Fibroblast of skin of left biceps (primary cell): ENCODE measurements at regions not wholly inside any gene's neighbourhood (a gene's known extent, or its start where the extent isn't known, plus 50 kb on each side); places are given as distances from the start of the nearest gene placed in this dataset.
A peak's percentile ranks its signal among the peaks of the same experiment; 100 is the strongest.

Experiments used
- DNase-seq, 2 experiments: peaks; one replicate each; pipeline ENCODE4 v3.0.0-alpha.2; 2013; ENCODE audit warnings: low read depth in 2 of 2

- peak in 1 of 2 experiments; percentile 56 for DNase-seq
These were observed 109.1 kb upstream of the TNS3 start for GRCh38 chr7:47690902-47691558.

DNA sequence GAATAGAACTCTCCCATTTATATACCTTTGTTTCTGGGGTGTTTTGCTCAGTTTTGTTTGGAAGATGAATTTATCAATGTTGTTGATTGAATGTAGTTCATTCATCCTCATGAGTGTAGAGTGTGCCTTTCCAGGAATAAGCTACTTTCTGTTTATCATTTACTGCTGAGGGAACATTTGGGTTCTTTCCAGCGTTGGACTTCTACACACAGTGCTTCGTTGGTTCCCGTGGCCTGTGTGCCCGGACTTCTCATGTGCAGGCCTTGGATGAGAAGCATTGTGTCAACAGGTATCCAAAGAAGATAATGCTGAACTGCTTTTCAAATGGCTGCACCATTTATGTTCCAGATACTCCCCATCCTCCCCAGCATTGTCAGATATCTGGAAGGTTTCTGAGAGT, 107.6 kb upstream of the TNS3 start:
- DNase-seq: no peak

- no peak for DNase-seq
These were observed 106.6 kb upstream of the TNS3 start for GRCh38 chr7:47688311-47689100.

DNA sequence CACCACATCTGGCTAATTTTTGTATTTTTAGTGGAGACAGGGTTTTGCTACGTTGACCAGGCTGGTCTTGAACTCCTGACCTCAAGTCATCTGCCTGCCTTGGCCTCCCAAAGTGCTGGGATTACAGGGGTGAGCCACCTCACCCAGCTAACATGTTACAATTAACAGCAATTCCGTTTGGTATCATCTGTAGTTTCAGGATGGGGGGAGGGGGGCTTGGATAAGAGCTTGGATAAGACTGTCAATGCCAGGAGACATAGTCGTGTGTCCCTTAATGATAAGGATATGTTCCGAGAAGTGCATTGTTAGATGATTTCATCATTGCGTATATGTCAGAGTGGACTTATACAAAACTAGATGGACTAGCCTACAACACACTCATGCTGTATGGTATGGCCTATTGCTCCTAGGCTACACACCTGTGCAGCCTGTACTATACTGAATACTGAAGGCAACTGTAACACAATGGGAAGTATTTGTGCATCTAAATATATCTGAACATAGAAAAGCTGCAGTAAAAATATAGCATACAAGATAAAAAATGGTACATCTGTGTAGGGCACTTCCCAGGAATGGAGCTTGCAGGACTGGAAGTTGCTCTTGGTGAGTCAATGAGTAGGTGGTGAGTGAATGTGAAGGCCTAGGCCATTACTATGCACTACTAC, 103.9 kb upstream of the TNS3 start:
- no peak for DNase-seq

DNA sequence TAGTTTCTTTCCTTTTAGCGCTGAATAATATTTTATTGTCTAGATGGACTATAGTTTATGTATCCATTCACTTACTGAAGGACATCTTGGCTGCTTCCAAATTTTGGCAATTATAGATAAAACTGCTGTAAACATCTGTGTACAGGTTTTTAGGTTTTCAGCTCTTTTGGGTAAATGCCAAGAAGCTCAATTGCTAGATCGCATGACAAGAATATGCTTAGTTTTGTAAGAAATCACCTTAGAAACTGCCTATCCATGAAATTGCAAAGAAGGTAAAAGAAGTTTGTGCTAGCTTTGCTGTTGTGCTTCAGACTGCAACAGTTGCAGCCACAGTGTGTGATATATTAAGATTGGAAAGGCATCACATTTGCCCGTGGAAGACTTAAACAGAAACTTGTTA, 103.2 kb upstream of the TNS3 start:
- DNase-seq: no peak

DNA sequence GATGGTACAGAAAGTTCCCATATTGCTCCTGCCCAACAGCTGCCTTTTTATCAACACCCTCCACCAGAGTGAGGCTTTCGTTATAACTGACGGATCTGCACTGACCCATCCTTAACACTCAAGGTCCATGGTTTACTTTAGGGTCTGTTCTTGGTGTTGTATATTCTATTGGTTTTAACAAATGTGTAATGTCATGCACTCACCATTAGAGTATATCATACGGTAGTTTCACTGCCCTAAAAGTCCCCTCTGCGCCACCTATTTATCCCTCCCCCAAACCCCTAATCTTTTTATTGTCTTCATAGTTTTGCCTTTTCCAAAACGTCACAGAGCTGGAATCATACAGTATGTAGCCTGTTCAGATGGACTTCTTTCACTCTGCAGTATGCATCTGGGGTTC, 102.8 kb upstream of the TNS3 start:
- DNase-seq: no peak

GRCh38 chr7:47683485-47683898, 101.6 kb upstream of the TNS3 start:
- no peak for DNase-seq

- no peak for DNase-seq
These were observed 101.0 kb upstream of the TNS3 start for GRCh38 chr7:47682874-47683273.

GRCh38 chr7:47681249-47681810, 99.4 kb upstream of the TNS3 start:
- no peak for DNase-seq

DNA sequence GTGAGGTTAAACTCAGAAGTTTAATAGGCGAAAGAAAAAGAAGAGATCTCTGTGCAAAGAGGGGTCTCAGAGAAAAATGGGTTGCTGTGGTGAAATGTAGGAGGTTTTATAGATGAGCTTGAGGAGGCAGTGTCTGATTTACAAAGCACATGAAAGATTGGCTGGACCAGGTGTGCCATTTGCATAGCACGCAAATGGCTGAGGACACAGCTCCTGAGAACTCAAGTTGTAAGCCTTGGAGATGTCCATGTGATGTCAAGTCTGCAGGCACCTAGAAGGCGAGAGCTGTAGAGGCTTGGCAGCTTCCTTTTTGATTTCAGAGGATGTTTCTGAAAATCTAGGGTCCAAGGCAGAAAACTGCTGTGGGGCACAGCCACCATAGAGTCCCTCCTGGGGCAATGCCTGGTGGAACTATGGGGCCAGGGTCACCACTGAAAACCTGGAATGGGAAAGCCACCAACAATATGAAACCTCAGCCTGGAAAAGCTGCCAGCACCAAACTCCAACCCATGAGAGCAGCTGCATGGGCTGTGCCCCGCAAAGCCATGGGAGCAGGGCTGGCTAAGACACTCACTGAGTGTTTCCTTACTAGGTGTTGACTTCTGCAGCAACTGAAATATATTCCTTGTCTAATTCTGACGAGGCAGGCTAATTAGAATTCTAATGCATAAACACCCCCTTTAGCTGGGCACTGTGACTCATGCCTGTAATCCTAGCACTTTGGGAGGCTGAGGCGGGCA, 96.9 kb upstream of the TNS3 start:
- no peak for DNase-seq

DNA sequence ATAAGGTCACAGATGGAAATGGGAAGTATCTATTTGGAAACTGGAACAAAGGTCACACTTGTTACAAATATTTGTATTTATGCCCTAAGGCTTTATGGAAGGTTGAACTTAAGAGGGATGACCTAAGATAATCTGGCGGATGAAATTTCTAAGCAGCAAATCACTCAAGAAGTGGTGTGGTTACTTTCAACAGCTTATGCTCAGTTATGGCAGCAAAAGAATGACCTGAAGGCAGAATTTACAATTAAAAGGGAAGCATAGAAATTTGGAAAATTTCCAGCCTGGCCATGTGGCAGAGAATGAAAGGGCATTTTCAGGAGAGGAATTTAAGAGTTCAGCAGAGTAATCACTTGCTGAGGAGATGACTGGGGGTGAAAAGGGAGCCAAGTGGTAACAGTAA, 95.8 kb upstream of the TNS3 start:
- DNase-seq: no peak

GRCh38 chr7:47677093-47677492, 95.2 kb upstream of the TNS3 start:
- DNase-seq: no peak

DNA sequence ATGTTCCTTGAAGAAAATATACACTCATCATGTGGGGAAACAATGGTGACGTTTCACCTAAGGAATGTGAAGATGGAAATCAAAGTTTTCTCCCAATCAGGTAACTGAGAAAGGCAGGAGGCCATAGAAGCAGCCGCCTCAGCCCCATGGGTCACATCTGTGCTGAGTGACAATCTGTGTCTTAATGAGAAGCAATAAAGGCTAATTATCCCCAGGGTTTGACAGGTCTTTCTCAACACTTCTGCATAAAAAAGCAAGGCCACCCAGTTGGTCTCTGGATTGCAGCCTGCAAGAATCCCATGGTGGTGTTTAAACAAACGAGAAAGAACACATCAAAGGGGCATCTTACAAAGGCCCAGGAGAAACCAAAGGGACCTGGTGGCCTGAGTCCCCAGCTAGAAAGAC, 91.1 kb upstream of the TNS3 start:
- DNase-seq: no peak

DNA sequence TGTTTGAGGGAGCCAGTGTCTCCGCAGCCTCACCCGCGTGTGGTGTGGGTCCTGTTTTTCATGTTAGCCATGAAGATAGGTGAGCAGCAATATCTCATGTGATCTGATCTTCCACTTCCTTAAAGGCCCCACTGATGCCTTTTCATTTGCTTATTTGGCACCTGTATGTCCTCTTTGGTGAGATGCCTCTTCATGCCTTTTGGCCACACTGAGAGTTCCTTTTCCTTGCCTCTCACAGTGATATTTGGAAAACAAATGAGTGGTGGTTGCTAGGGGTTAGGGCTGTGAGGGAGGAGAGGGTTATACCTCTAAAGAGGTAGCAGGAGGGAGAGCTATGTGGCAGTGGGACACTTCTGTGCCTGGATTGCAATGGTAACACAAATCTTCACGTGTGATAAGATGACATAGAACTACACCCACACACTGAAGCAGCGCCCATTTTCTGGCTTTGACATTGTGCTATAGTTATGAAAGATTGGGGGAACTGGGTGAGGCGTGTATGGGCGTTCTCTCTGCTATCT, 90.4 kb upstream of the TNS3 start:
- DNase-seq: no peak

DNA sequence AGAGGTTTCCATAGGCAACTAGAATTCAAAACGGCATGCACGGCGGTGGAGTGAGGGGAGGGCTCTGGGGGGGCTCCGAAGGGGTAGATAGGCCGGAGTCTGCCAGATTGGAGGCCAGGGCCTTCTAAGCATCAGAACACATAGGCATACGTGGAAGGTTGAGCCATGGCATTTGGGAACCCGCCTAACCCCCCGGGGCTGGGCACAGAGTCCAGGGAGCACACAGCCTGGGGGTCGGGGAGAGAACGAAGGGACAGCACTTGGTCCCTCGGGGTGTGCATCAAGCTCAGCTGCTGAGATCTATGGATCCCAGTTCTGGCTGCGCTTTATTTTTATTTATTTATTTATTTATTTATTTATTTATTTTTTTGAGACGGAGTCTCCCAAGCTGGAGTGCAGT, 89.4 kb upstream of the TNS3 start:
- no peak for DNase-seq

- no peak for DNase-seq
These were observed 88.8 kb upstream of the TNS3 start for GRCh38 chr7:47670729-47671128.

DNA sequence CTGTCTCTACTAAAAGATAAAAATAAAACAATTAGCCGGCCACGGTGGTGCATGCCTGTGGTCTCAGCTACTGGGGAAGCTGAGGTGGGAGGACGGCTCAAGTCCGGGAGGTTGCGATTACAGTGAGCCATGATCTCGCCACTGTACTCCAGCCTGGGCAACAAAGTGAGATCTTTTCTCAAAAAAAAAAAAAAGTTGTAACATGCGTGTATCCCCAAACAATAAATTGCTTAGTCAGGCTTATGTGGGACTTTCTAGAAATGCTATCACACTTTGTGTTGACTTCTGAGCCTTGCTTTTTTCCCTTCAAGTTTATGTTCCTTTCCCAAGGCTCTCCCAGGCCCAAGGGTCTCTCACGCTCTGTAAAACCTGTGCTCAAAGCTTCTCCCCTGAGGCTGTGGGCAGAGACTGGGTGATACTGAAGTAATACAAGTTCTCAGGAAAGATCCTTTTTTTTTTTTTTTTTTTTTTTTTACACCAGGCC, 88.0 kb upstream of the TNS3 start:
- DNase-seq: no peak

GRCh38 chr7:47669178-47669891, 87.4 kb upstream of the TNS3 start:
- DNase-seq: peak in 1 of 2 experiments; percentile 55

DNA sequence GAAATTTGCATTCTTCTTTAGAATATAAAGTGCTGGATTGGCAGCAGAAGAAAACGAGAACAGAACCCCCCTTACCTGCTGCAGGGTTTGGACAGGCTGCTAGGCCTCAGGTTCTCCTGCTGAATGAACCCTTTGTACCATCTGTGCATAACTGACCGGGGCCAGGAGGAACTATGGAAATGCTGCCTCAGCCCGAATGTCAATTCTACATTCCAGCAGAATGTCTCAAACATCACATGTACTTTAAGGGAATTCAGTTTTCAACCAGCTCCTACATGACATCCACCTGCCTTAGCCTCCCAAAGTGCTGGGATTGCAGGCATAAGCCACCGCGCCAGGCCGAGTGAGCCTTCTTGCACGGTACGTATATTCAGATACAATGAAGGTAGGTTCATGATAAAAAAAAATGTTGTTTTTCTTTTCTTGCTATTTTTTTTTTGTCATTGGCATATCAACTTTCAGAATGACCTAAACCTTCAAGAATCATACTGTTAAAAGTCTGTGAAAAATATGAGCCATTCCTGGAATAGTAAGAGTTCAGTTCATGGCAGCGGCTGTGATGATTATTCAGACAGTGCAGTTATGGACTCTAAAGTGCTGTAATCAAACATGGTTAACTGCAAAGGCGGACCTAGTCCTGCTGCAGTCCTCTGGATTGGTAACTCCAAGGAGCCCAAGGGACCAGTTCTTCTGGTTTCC, 84.4 kb upstream of the TNS3 start:
- no peak for DNase-seq

DNA sequence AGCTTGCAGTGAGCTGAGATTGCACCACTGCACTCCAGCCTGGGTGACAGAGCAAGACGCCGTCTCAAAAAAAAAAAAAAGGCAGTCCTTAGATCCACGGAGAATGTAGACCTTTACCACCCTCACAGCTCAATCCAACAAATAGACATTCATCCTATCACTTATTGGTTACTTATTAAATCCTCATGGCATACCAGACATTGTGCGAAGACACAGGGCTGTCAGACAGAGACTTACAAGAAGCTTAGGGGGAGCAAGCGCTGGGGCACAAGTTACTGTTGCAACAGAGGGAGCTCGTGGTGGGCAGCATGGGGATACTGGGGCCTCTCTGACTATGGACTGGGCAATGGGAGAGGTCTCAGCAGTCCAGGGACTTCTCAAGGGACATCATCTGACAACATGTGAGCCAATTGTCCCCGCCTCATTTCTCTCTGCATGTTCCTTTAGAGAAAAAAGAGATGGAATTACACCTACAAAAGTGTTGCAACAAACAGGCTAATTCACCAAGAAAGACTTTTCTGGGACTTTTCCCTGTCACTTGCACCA, 82.8 kb upstream of the TNS3 start:
- DNase-seq: no peak
